HG03354 (cell line): ENCODE measurements at regions not wholly inside any gene's neighbourhood (a gene's known extent, or its start where the extent isn't known, plus 50 kb on each side); places are given as distances from the start of the nearest gene placed in this dataset.
A peak's percentile ranks its signal among the peaks of the same experiment; 100 is the strongest.
"Not testable (repeated sequence)": the region's sequence is repeated elsewhere in the genome, so short reads cannot be mapped to it uniquely, and the experiment has no call there.

Experiments
- ATAC-seq: cut with Tn5 transposase; IDR thresholded peaks from one replicate; pipeline ENCODE4 v1.9.1; 2021; ENCODE audit warnings: mild to moderate bottlenecking; ENCODE audit not compliant: unreplicated experiment, poor library complexity, severe bottlenecking

DNA sequence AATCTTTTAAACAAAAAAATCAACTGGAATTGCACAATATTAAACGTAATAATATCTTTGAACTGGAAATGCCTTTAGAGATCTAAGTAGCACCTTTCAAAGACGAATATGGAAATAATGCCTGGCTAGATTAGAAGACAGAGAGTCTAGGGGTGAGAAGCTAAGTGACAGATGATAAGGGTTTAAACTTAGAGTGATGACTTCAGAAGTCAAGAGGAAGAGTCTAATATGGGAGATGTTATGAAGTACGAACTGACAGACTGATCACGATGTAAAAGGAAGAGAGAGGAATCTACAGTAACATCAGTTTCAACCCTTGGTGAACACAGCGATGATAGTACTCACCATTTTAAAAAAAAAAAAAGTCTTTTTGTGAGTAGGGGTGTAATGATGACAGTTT, 57.9 kb downstream of the HINT1 start:
- ATAC-seq = no peak

DNA sequence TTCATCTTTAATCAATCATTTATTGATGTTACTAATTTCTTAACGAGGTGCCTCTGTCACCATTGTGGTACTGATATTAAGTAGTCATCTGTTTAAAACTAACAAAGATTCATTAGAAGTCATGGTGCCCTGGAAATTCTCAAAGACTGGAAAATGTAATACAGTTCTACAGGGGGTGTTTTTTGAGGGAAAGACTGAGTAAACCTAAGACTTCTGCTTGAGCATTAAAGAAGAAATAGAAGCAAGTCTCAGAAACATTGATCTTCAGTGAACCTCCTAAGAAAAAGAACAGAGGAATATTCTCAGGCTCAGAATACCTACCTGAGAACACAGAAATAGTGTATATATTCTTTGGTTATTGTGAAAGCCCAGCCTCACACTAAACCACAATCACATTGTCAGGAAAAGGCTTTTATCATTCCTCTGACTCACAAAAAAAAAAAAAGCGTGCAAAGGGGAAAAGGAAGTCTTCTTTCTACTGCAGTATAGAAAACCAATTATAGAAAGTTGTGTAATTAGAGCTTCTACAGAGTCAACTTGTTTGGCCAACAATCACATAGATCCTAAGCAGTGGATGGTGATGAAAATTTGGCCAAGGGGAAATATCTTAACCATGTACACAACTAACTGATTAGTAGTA, 60.8 kb downstream of the HINT1 start:
- ATAC-seq = no peak

DNA sequence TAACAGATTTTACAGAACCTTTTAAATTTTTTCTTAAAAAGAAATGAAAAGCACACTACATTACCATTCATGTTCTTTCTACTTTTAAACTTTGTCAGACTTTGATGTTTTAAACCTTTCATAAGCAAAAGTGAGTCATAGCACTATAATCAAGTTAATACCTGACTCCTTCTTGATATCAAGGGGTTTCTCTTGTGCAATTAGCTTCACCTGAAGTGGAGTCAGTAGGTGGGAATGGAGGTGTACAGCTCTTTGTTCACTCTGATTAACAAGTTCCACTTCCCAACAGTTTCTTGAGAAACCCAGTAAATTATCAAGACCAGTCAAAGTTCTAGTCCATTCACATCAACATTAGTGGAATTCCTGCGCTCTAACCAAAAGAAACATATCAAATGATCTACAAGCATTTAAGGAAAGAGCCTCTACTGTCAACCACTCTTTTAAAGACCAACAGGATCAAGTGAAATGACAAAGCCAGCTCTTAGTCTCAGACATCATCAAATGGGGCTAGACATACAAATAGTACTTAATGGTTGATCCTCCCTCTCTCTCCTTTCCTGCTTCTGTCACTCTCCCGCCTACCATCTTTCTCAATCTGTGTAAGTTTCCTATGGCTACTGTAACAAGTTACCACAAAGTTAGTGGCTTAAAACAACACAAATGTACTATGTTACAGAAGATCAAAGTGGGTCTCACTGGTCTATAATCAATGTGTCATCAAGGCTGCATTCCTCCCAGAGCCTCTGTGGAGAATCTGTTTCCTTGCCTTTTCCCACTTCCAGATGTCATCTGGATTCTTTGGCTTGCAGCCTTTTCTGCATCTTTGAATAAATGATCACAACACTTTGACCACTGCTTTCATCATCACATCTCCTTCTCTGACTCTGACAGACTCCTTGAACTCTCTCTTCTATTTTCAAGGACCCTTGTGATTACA, 68.0 kb downstream of the HINT1 start:
- no peak for ATAC-seq

DNA sequence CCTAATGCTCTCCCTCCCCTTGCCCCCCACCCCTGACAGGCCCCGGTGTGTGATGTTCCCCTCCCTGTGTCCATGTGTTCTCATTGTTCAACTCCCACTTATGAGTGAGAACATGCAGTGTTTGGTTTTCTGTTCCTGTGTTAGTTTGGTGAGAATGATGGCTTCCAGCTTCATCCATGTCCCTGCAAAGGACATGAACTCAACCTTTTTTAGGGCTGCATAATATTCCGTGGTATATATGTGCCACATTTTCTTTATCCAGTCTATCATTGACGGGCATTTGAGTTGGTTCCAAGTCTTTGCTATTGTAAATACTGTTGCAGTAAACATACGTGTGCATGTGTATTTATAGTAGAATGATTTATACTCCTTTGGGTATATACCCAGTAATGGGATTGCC, 69.5 kb downstream of the HINT1 start:
- not testable (repeated sequence) for ATAC-seq

DNA sequence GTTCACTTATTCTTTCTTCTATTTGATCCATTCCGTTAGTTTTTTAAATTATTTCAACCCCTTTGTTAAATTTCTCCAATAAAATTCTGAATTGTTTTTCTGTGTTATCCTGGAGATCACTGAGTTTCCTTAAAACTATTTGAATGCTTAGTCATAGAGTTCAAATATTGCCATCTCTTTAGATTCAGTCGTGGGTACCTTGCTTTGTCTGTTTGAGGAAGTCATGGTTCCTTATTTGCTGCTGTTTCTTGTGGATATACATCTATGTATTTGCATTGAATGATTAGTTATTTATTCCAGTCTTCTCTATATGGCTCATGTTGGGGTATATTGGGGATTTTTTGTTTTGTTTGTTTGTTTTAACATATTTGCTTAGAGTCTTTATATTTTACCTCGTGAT, 80.6 kb downstream of the HINT1 start:
- ATAC-seq = no peak

DNA sequence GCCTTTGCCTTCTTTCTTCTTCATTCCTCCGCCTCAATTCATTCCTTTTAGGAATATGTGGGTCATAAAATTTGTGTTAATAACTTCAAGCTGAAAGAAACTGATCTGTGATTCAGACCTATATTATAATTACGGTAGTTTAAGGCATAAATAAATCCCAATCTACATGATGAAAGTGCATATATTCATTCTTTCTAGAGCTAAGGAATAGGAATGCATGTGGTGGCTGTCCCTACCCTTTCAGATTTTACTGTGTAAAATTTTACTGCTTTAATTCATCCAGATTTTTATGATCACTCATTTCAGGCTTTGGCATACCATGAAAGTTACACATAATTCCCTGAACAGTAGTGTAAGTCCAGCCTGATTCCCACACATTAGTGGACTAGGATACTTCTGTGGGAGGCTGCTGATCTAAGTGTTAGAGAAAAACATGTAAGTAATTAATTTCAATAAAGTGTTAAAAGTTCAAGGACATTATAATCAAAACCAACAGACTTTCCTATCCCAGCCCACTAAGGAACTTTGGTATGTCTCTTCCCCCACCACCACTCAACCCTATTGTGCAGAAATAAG, 83.1 kb downstream of the HINT1 start:
- ATAC-seq = no peak

DNA sequence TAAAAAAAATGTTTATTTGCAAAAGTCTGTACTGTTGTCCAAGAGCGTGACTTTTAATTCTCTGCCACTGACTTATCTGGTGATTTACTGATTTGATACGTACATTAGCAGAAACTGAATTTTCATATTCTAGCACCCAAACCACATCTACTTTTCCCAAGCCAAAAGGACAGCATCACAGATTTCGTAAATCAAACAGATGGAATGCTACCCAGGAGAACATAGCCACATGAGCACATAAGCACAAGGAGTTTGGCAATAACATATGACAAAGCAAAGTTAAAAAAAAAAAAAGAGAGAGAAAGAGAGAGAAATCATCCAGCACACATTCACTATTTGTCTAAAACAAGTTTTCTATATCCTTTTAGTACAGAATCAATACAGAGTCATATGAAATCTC, 83.7 kb downstream of the HINT1 start:
- ATAC-seq = no peak

DNA sequence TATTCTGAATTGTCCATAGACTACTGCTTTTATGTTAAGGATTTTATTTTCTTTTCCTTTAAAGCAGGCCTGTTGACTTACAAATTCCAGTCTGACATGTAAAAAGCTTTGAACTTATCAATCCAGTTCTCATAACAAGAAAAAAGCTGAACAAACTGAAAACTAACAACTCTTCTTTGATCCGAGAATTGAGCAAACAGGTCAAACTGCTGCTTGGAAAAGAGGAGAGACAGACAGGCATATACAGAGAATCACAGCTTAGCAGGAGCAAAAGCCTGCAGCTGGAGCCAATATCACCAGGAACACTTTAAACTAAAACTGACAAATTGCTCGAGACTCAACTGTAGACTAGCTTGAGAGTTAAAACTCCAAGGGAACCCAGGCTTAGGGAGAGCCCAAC, 85.8 kb downstream of the HINT1 start:
- no peak for ATAC-seq

DNA sequence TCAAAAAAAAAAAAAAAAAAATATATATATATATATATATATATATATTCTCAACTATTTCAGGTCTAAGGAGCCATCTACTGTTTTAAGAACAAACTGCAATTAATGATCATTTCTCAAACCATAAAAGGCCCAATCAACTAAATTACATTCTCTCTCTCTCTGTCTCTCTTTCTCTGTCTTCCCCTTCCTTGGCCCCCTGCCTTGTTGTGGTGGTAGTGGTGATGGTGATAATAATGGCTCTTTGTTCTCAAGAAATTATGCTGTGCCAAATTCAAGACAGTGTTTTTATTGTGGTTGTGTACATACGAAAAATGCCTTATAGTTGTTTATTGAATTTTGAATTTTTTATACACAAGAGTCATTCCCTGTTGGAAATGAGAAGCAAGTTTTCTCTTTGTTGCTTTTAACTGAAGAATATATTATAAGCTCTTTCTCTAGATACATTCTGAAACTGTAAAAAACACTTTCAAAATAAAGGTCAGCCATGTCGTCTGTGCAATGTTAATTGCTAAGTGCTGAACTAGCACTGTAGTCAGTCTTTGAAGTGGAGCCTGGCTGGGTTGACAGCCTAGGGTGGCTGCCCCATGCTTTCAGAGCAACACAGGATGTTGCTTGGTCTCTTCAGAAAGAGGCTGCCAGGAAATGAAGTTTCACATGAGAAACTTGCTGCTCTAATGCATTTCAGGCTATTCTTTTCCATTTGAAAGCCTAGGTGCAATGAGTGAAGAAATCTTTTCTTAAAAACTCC, 96.0 kb downstream of the HINT1 start:
- ATAC-seq = peak; percentile 95

DNA sequence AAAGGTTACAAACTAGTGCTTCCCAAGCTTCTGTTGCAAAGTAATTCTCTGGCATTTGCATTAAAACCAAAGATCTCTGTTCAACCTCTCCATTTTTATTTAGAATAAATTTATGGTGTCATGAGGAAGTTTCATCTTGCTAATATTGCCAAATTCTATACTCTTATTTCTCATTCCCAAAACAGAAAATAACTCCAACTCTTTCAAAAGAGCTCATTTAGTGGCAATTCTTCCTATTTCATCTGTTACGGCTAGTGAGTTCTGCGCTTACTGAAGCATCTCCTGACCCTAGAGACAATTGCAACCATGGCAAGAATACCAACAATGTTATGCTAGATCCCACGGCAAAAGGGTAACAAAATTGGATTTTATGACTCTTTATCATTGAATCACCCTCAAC, 97.0 kb downstream of the HINT1 start:
- ATAC-seq = no peak

DNA sequence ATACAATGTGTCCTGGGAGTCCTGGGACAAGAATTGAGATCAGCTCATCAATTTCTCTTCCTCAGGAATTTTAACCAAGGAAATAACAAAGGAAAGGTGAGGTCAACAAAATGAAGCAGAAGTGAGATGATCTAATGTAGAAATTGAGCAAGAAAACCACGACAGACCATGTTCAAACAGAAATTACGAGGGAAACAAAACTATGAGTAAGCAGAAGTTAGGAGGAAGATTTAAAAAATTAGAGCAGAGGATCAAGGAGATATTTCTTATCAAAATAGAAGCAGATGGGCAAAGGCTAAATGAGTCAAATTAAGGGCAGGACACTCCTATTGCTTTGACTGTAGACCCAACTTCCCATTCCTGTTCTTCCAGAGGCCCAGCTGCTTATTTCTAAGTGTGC, 97.4 kb downstream of the HINT1 start:
- ATAC-seq = no peak

DNA sequence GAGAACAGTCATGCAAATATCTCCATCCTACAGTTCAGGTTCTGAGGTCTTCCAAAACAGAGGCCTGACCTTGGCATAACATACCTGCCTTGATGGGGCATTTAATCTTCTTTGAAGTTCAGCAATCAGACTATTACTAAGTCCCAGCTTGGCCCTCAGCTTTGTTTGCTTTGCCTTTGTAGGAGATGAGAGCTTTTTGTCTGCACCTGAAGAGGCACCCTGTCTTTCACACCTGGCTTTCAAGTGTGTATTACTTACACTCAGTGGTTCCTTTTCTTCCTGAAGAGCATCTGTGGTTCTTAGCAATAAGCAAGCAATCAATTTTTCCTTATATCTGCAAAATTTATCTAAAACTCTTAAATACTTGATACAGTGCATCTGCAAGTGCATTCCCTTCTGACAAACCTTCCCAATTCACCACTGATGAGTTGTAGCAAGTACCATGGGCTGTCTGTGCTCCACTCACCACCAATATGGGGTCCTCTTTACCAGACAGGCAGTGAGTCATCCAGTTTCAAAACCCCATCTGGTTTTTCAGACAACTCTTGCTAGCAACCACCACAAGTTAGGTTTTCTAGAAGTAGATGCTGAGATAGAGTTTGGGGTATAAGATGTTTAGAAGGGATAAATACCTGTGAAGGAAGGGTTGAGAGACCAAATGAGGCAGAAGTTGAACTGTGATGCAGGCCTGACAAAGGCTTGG, 100.2 kb downstream of the HINT1 start:
- peak; percentile 40 for ATAC-seq

DNA sequence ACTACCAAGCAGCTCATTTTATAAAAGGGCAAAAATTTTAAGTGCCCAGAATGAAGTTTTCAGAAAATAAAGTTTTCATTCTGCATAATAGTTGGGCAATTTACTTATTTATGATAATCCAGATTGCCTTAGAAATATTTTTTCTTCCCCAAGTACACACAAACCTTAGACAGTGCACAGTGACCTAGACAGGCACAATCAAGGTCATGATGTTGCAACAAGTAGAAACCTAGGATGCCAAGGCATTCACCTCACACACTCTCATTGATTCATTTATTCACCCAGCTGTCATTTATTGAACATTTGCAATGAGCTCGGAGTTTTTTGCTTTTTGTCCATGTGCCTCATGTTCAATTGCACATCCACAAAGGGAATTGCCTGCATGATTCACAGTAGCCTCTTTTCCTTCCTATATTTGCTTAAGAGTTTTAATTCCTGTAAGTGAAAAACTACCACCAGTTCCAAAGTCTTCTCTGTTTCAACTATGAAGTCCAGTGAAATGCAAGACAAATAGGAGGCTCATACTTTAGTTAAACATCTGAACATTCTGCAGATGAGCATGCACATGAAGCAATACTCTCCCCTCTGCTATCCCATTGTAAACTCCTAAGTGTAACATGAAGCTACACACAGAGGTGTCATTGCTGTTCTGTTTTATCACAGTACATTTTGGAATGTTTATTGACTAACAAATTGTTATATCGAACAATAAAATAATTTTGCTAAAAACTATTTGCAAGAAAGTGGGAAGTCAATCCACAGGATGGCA, 122.9 kb downstream of the HINT1 start:
- no peak for ATAC-seq

DNA sequence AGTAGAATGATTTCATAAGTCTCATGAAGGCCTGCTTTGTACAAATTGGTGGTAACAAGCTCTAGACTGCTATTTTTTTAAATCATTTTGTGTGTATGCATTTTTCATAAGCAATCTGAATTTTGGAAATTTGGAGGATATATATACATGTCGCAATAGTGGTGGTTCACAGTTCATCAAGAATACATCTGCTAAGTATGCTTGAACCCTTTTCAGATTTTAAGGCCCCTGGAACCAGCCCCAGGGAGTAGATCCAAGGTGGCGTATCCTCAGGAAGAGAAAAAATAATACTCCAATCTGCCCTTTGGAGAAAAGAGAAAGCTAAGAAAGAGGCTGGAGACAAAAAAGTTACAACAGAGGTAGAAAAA, 141.6 kb downstream of the HINT1 start:
- no peak for ATAC-seq

DNA sequence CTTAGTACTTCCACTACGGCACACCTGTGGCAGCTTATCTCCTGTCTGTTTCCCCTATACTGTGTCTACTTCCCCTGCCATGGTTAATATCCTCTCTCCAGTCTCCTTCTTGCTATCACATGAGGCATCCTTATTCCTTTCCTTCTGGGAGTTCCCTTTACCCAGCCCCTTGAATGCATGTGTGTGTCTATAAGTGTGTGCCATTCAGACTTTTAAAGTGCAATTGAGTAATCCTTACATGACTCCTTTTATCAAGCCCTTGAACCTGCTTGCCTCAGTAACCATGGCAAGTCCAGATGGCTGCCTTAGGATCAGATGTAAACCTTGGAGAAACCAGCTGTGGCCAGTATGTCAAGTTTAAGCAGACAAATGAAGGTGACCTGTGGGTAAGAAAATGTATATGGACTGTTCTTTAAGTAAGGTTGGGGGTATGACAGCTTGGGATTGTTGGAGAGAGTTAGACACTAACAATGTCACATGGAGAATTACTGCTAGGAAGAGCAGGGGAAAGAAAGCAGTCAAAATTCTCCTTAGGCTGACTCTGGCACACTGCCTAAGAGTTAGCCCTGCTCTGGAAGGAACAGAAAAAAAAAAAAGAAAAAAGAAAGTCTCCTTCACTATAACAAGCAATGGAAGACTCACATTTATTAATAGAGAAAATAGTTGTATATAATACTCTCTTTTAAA, 142.1 kb downstream of the HINT1 start:
- ATAC-seq = no peak

DNA sequence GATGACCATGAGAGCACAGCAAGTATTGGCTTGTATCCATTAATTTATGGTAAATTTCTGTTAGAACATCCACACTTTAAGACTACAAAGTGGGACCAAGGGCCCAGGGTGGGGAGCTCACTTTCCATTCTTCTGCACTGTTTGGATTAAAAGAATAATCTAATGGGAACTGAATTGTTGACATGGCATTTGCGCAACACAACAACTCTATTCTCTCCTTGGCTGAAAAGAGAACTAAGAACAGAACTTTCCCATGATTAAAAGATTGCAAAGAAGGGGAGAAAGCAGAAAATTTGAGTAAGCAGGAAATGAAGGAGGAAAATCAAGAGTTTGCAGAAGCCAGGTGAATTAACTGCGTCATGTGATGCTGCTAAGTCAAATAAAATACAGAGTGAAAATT, 143.4 kb downstream of the HINT1 start:
- ATAC-seq = no peak

DNA sequence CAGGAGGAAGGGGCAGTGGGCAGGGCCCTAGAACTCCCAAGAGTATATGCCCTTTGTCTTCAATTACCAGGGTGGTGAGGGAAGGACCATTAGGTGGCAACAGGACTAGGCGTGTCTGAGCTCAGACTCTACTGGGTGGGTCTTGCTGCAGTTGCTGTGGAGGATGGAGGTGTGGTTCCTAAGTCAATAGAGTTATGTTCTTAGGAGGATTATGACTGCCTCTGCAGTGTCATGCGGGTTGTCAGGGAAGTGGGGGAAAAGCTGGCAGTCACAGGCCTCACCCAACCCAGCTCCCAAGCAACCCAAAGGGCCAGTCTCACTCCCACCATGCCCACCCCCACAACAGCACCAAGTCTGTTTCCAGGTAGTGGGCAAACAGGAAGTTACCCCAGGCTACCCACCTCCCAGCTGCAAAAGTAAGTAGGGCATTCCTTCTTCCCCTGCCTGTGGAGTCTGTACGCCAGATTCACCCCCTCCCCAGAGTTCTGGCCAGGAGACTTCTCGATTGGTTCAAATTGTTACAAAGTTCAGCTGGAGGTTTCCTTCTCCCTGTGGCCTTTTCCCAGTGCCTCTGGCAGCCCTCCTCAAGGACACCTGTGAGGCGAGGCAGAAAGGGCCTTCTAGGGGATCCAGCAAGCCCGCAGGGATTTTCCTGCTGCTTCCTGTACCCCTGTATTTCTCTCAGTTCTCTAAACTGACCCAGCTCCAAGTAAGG, 145.3 kb downstream of the HINT1 start:
- ATAC-seq = no peak

DNA sequence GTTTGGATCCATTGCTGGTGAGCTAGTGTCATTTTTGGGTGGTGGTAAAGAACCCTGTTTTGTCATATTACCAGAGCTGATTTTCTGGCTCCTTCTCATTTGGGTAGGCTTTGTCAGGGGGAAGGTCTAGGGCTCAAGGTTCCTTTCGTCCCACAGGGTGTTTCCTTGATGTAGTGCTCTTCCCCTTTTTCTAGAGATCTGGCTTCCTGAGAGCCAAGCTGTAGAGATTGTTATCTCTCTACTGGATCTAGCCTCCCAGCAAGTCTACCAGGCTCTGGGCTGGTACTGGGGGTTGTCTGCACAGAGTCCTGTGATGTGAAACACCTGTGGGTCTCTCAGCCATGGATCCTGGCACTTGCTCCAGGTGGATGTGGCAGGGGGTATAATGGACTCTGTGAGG, 145.9 kb downstream of the HINT1 start:
- no peak for ATAC-seq
